GM10248 (cell line): ENCODE measurements at regions not wholly inside any gene's neighbourhood (a gene's known extent, or its start where the extent isn't known, plus 50 kb on each side); places are given as distances from the start of the nearest gene placed in this dataset.

Experiments
- CTCF ChIA-PET: fragments of 300-600 bp; sonication (Branson Sonifier 250); formaldehyde crosslinking; extraction: SDS; loops from one replicate; lab custom pipeline; 2021; ENCODE audit warnings: antibody characterized with exemption; lab: Yijun Ruan, JAX
- POLR2A ChIA-PET: fragments of 350-650 bp; sonication (Branson Sonifier 250); formaldehyde crosslinking; extraction: SDS; loops from one replicate; lab custom pipeline; 2020; ENCODE audit warnings: antibody characterized with exemption; lab: Yijun Ruan, JAX
- DNase-seq: peaks from one replicate; pipeline ENCODE4 v3.0.0; 2012; ENCODE audit errors: extremely low spot score
- TF ChIP-seq, protein P1 (sequence below): IDR thresholded peaks from 2 replicates; pipeline ENCODE4 v1.5.1; 2012; ENCODE audit warnings: mild to moderate bottlenecking, low read depth; ENCODE audit errors: extremely low read depth, missing control alignments, control extremely low read depth

DNA sequence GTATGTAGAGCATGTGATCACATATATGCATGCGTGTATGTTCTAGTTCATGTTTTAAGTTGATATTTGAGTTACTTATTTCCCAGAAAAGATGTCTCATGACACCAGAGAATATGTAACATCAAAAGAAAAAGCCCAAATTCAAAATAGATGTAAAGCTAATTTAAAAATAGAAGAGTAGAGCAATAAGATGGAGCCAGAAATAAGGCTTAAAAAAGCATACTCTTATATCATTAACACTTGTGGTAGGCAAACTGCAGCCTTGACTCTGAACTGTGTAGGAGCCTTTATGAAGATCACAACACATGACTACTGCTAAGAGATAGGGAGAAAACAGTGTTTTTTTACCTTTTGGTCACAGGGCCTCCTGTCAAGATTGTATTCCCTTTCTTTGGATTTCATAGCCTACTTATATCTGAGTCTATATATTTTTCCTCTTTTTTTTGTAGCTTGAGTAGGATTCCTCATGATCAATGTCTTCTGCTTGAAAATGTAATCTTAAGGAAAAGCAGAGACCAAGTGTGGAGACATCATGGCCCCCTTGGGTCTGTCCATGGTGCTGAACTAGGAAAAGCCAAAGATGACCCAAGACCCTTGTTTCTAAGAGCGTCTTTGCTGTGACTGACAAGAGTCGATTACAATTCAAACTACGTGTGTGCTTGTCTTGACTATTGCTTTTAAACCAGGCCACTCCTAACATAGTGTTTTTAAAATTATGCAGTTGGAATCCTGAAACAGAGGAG, 390.4 kb downstream of the SHISA9 start:
- no peak for DNase-seq
- CTCF ChIA-PET, result no interaction called here
- TF ChIP-seq, protein P1, sequence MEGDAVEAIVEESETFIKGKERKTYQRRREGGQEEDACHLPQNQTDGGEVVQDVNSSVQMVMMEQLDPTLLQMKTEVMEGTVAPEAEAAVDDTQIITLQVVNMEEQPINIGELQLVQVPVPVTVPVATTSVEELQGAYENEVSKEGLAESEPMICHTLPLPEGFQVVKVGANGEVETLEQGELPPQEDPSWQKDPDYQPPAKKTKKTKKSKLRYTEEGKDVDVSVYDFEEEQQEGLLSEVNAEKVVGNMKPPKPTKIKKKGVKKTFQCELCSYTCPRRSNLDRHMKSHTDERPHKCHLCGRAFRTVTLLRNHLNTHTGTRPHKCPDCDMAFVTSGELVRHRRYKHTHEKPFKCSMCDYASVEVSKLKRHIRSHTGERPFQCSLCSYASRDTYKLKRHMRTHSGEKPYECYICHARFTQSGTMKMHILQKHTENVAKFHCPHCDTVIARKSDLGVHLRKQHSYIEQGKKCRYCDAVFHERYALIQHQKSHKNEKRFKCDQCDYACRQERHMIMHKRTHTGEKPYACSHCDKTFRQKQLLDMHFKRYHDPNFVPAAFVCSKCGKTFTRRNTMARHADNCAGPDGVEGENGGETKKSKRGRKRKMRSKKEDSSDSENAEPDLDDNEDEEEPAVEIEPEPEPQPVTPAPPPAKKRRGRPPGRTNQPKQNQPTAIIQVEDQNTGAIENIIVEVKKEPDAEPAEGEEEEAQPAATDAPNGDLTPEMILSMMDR, result no peak
- POLR2A ChIA-PET, result no interaction called here

DNA sequence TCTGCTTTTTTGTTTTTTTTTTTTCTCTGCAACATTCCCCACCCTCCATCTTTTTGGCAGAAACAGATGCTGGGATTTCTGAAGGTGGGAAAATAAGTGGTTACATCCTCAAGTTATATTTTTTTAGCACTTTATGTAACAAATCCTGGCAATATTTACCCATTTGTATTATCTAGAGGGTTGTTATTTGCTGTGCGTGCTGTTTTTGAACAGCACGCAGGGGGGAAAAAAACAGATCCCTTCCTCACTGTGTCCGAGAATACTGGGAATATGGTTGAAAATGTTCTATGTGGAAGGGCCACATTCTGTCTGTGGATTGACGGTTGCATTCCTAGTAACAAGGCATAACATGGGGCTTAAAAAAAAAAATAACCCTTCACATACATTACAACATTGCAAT, 394.8 kb downstream of the SHISA9 start:
- CTCF ChIA-PET, result no interaction called here
- POLR2A ChIA-PET, result no interaction called here
- no peak for DNase-seq
- TF ChIP-seq, protein P1, result no peak

DNA sequence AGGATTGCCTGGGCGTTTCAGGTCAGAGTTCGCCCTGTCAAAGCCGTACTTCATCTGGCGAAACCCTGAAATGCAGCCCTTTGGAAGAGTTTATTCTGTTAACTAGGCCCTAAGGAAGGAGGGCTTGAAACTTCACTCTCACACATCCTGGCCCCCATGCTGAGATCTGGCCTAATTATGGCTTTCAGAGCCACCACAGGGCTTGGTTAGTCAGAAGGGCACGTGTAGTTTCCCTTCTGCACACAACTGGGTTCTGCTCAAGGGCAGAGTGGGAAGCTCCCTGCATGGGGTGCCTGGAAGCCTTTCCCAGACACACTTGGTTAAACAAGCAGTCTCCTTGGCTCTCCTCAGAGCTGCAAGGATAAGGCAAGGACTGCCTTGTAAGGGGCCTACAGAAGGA, 397.3 kb downstream of the SHISA9 start:
- ChIA-PET POLR2A (no interaction called here), CTCF (interaction anchor here (0.9 to 1.2 kb wide), 2 partner anchors 10 to 250 kb away, joined by 3 to 4 read pairs; no protein-coding TSS in a partner anchor)
- TF ChIP-seq, protein P1, result no peak
- DNase-seq, result no peak

DNA sequence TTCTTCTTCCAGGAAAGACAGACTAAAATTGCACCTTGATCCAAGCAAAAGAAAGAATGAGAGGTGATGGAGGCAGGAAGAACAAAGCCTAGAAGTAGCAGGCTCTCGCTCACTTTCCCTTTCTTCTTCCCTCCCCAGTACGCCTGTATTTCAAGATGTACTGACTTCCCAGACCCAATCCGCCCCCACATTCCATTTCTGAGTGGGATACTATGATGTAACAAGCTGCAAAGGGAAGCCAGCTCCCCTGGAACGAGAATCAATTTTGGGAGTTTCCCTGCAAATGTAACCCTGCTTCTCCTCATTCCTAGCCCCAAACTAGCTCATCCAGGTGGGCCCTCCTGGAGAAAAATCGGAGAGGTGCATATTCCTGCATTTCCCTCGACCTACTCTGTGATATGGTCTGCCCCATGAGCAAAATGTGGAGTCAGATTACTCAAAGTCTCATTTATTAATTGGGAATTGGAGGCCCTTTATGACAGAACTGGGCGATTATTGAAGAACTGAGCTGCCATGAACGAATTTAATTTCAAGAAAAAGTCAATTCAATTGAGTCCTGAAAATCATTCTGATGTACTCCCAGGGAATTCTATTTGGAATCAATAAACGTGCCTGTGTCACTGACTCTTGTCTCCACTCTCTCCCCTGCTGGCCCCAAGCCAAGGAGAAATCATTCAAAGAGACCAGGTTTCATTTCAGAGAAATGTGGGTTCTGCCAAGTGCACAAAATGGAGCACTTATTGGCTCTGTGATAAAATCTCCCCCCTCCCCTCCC, 398.9 kb downstream of the SHISA9 start:
- TF ChIP-seq, protein P1, result no peak
- CTCF ChIA-PET, result interaction anchor here (1.2 kb wide), 1 partner anchor 12 kb away, joined by 4 read pairs; no protein-coding TSS in a partner anchor
- POLR2A ChIA-PET, result no interaction called here
- DNase-seq, result no peak

DNA sequence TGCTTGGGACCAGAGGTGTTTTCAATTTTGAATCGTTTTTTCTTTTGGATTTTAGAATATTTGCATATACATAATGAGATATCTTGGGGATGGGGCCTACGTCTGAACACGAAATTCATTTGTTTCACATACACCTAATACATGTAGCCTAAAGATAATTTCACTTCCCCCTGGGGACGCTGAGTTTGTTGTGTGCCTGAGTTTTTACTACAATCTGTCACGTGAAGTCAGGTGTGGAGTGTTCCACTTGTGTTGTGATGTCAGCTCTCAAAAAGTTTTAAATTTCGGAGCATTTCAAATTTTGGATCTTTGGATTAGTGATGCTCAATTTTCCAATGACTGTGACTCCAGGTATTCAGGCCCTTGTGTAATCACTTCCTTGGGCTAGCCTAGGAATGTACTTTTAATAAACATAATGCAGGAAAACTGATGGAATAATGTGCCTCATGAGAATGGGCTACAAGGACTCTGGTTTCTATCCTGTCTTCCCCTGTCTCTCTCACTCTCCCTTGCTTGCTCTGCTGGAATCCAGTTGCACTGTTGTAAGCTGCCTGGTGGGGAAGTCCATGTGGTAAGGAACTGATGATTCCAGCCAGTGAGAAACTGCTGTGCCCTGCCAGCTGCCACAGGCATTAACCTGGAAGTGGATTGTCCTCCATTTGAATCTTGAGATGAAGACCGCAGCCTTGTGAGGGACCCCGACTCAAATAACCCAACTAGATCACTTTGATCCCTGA, 403.8 kb downstream of the SHISA9 start:
- DNase-seq, result no peak
- POLR2A ChIA-PET, result no interaction called here
- TF ChIP-seq, protein P1, result no peak
- CTCF ChIA-PET, result interaction anchor here (1.0 kb wide), 1 partner anchor 15 kb away, joined by 3 read pairs; no protein-coding TSS in a partner anchor
